ENCODE measurements at regions not wholly inside any gene's neighbourhood (a gene's known extent, or its start where the extent isn't known, plus 50 kb on each side); places are given as distances from the start of the nearest gene placed in this dataset.
A peak's percentile ranks its signal among the peaks of the same experiment; 100 is the strongest.
"Not testable (repeated sequence)": the region's sequence is repeated elsewhere in the genome, so short reads cannot be mapped to it uniquely, and the experiment has no call there.

GRCh38 chr1:165114022-165114888 is 242.3 kb downstream of the LMX1A start:
- no peaks in the 10 kb centered on the region for H3K9me3 ChIP-seq
- DNase-seq (no peak), ATAC-seq (no peak)
- H3K36me3 ChIP-seq (ENCODE audit: insufficient read depth in 1 of 2, low read depth in 1 of 2): no peaks in the 10 kb centered on the region
- H3K4me3 ChIP-seq: no peak overlapping the region
- peaks cover 0 to 35% (median 10%) of the 10 kb centered on the region in 3 donors for H3K27me3 ChIP-seq (ENCODE audit: insufficient read depth in 3 of 3, low read length in 2 of 3)
- intact Hi-C loops (cut with DNase I): no loop called here
- TF ChIP-seq CTCF (IDR thresholded peaks at IDR 0.05): peak; percentile 74
- no peak overlapping the region for H3K27ac ChIP-seq
- 22 to 23% (median 22%) methylated on average over 14 of the region's 14 CpGs for WGBS, 3 donors
- peaks cover 3% of the 10 kb centered on the region for H3K4me1 ChIP-seq

- H3K27ac ChIP-seq: no peak overlapping the region
- ATAC-seq (no peak), DNase-seq (no peak)
- WGBS, 3 donors: 74 to 78% (median 77%) methylated on average over 7 of the region's 7 CpGs
- peaks cover 0 to 19% (median 3%) of the 10 kb centered on the region in 3 donors for H3K27me3 ChIP-seq (ENCODE audit: insufficient read depth in 3 of 3, low read length in 2 of 3)
- no peak for TF ChIP-seq CTCF (IDR thresholded peaks at IDR 0.05)
- H3K36me3 ChIP-seq (ENCODE audit: insufficient read depth in 1 of 2, low read depth in 1 of 2): no peaks in the 10 kb centered on the region
- intact Hi-C loops (cut with DNase I): no loop called here
- H3K9me3 ChIP-seq: no peaks in the 10 kb centered on the region
- H3K4me1 ChIP-seq: no peaks in the 10 kb centered on the region
- H3K4me3 ChIP-seq: no peak overlapping the region
Measured at GRCh38 chr1:165112260-165112659, 244.3 kb downstream of the LMX1A start.

- WGBS, 3 donors: 63 to 66% (median 65%) methylated on average over 4 of the region's 4 CpGs
- DNase-seq: no peak
- H3K9me3 ChIP-seq: no peaks in the 10 kb centered on the region
- no peak for ATAC-seq
- H3K27me3 ChIP-seq (ENCODE audit: insufficient read depth in 3 of 3, low read length in 2 of 3): peaks cover 0 to 3% (median 0%) of the 10 kb centered on the region in 3 donors
- H3K4me3 ChIP-seq: no peak overlapping the region
- H3K4me1 ChIP-seq: no peaks in the 10 kb centered on the region
- TF ChIP-seq CTCF (IDR thresholded peaks at IDR 0.05): no peak
- H3K36me3 ChIP-seq (ENCODE audit: insufficient read depth in 1 of 2, low read depth in 1 of 2): no peaks in the 10 kb centered on the region
- no peak overlapping the region for H3K27ac ChIP-seq
- intact Hi-C loops (cut with DNase I): no loop called here
Measured at GRCh38 chr1:165109013-165109412, 247.5 kb downstream of the LMX1A start.

GRCh38 chr1:165092542-165093162 is 263.9 kb downstream of the LMX1A start:
- H3K4me3 ChIP-seq; H3K27me3 ChIP-seq (ENCODE audit: insufficient read depth in 3 of 3, low read length in 2 of 3); DNase-seq; H3K27ac ChIP-seq; H3K9me3 ChIP-seq; ATAC-seq; H3K4me1 ChIP-seq; H3K36me3 ChIP-seq (ENCODE audit: insufficient read depth in 1 of 2, low read depth in 1 of 2); intact Hi-C loops (cut with DNase I): not testable (repeated sequence)
- WGBS, 3 donors: 65 to 73% (median 73%) methylated on average over 7 of the region's 7 CpGs

- no peak for TF ChIP-seq CTCF (IDR thresholded peaks at IDR 0.05)
- Histone ChIP-seq H3K4me1 (no peaks in the 10 kb centered on the region), H3K9me3 (no peaks in the 10 kb centered on the region), H3K27ac (no peak overlapping the region), H3K27me3 (ENCODE audit: insufficient read depth in 3 of 3, low read length in 2 of 3) (no peaks in the 10 kb centered on the region), H3K36me3 (ENCODE audit: insufficient read depth in 1 of 2, low read depth in 1 of 2) (no peaks in the 10 kb centered on the region), H3K4me3 (no peak overlapping the region)
- 44 to 64% (median 57%) methylated on average over 4 of the region's 4 CpGs for WGBS, 3 donors
- no peak for DNase-seq
- ATAC-seq: no peak
- intact Hi-C loops (cut with DNase I): no loop called here
Measured at GRCh38 chr1:165080253-165080896, 276.1 kb downstream of the LMX1A start.

Measured in psoas muscle (tissue), 7 donors.